ENCODE measurements at regions not wholly inside any gene's neighbourhood (a gene's known extent, or its start where the extent isn't known, plus 50 kb on each side); places are given as distances from the start of the nearest gene placed in this dataset.

GRCh38 chr2:57617318-57617717 is 429.3 kb upstream of the VRK2 start:
- H2BK5ac ChIP-seq (ENCODE audit: low read depth, low read length, poor library complexity) = no peak overlapping the region
- H3K4me3 ChIP-seq (ENCODE audit: low read depth, low read length) = no peak overlapping the region
- no peak overlapping the region for H3K4me2 ChIP-seq (ENCODE audit: low read length)
- no CpG with 5 or more reads among the region's 3 CpGs for WGBS (ENCODE audit: extremely low coverage, insufficient coverage, insufficient read length)
- H3K14ac ChIP-seq (ENCODE audit: low read length) = no peak overlapping the region
- no peak overlapping the region for H4K91ac ChIP-seq (ENCODE audit: low read depth, low read length)
- no peak overlapping the region for H3K4ac ChIP-seq (ENCODE audit: low read depth, low read length)
- no peak for DNase-seq
- no peak overlapping the region for H3K27ac ChIP-seq (ENCODE audit: low read depth, low read length)
- no peak overlapping the region for H3K18ac ChIP-seq (ENCODE audit: low read length)
- no peak overlapping the region for H3K23ac ChIP-seq (ENCODE audit: low read length)
- H2BK12ac ChIP-seq (ENCODE audit: low read length) = no peak overlapping the region
- no peak overlapping the region for H2AFZ ChIP-seq (ENCODE audit: insufficient read depth, low read length, poor library complexity)
- H3K79me2 ChIP-seq (ENCODE audit: control insufficient read depth, insufficient read depth, low read length, poor library complexity) = no peaks in the 10 kb centered on the region
- no peaks in the 10 kb centered on the region for H3K79me1 ChIP-seq (ENCODE audit: low read length)
- no peaks in the 10 kb centered on the region for H3K9me3 ChIP-seq (ENCODE audit: insufficient read depth, low read depth, low read length)
- H3K36me3 ChIP-seq (ENCODE audit: control insufficient read depth in 1 of 2, insufficient read depth in 2 of 2, low read length in 2 of 2) = no peaks in the 10 kb centered on the region
- H3K9ac ChIP-seq (ENCODE audit: low read length) = no peak overlapping the region
- H2AK5ac ChIP-seq (ENCODE audit: low read length) = no peak overlapping the region
- H2BK120ac ChIP-seq (ENCODE audit: insufficient read depth, low read length, poor library complexity) = no peak overlapping the region
- H3K4me1 ChIP-seq (ENCODE audit: control insufficient read depth in 1 of 2, insufficient read depth in 2 of 2, low read length in 2 of 2) = no peaks in the 10 kb centered on the region
- H4K8ac ChIP-seq (ENCODE audit: low read depth, low read length) = no peak overlapping the region
- H3K27me3 ChIP-seq (ENCODE audit: insufficient read depth, low read length) = no peaks in the 10 kb centered on the region
- H4K12ac ChIP-seq (ENCODE audit: low read depth, low read length) = no peak overlapping the region

- H3K79me2 ChIP-seq (ENCODE audit: control insufficient read depth, insufficient read depth, low read length, poor library complexity) = no peaks in the 10 kb centered on the region
- H2BK120ac ChIP-seq (ENCODE audit: insufficient read depth, low read length, poor library complexity) = no peak overlapping the region
- no peak overlapping the region for H2AFZ ChIP-seq (ENCODE audit: insufficient read depth, low read length, poor library complexity)
- no peak overlapping the region for H3K9ac ChIP-seq (ENCODE audit: low read length)
- WGBS (ENCODE audit: extremely low coverage, insufficient coverage, insufficient read length) = no CpG with 5 or more reads among the region's 2 CpGs
- no peaks in the 10 kb centered on the region for H3K79me1 ChIP-seq (ENCODE audit: low read length)
- H4K8ac ChIP-seq (ENCODE audit: low read depth, low read length) = no peak overlapping the region
- no peak overlapping the region for H4K12ac ChIP-seq (ENCODE audit: low read depth, low read length)
- no peak overlapping the region for H2AK5ac ChIP-seq (ENCODE audit: low read length)
- H3K9me3 ChIP-seq (ENCODE audit: insufficient read depth, low read depth, low read length) = no peaks in the 10 kb centered on the region
- no peak overlapping the region for H3K4me3 ChIP-seq (ENCODE audit: low read depth, low read length)
- H3K27me3 ChIP-seq (ENCODE audit: insufficient read depth, low read length) = no peaks in the 10 kb centered on the region
- H4K91ac ChIP-seq (ENCODE audit: low read depth, low read length) = no peak overlapping the region
- no peak overlapping the region for H3K27ac ChIP-seq (ENCODE audit: low read depth, low read length)
- H3K4ac ChIP-seq (ENCODE audit: low read depth, low read length) = no peak overlapping the region
- H3K18ac ChIP-seq (ENCODE audit: low read length) = no peak overlapping the region
- no peaks in the 10 kb centered on the region for H3K4me1 ChIP-seq (ENCODE audit: control insufficient read depth in 1 of 2, insufficient read depth in 2 of 2, low read length in 2 of 2)
- no peak overlapping the region for H2BK5ac ChIP-seq (ENCODE audit: low read depth, low read length, poor library complexity)
- no peak overlapping the region for H3K23ac ChIP-seq (ENCODE audit: low read length)
- no peak overlapping the region for H2BK12ac ChIP-seq (ENCODE audit: low read length)
- DNase-seq = no peak
- no peak overlapping the region for H3K14ac ChIP-seq (ENCODE audit: low read length)
- H3K4me2 ChIP-seq (ENCODE audit: low read length) = no peak overlapping the region
- no peaks in the 10 kb centered on the region for H3K36me3 ChIP-seq (ENCODE audit: control insufficient read depth in 1 of 2, insufficient read depth in 2 of 2, low read length in 2 of 2)
Measured at GRCh38 chr2:57621122-57621663, 425.4 kb upstream of the VRK2 start.

DNA sequence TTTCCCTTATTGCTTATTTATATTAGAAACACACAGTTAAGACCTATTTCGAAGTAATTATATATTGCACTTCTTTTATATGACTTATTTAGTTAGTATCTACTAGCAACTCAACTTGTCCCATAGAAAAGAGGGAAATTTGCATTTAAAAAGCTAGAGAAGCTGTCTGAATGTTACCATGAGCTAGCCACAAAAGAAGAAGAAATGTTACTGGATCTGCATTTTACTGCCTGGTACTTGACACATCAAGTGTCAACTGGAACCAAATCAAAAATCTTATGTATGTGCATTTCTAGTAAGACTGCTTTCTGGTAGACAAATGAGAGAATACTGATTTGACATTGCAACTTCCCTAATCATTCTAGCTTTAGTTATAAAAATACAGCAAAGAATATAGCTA is 424.6 kb upstream of the VRK2 start:
- no peak overlapping the region for H3K14ac ChIP-seq (ENCODE audit: low read length)
- no peak overlapping the region for H3K23ac ChIP-seq (ENCODE audit: low read length)
- H3K36me3 ChIP-seq (ENCODE audit: control insufficient read depth in 1 of 2, insufficient read depth in 2 of 2, low read length in 2 of 2) = no peaks in the 10 kb centered on the region
- H3K27me3 ChIP-seq (ENCODE audit: insufficient read depth, low read length) = no peaks in the 10 kb centered on the region
- no peak for DNase-seq
- H3K18ac ChIP-seq (ENCODE audit: low read length) = no peak overlapping the region
- H3K27ac ChIP-seq (ENCODE audit: low read depth, low read length) = no peak overlapping the region
- no peak overlapping the region for H3K9ac ChIP-seq (ENCODE audit: low read length)
- H2AK5ac ChIP-seq (ENCODE audit: low read length) = no peak overlapping the region
- H2BK5ac ChIP-seq (ENCODE audit: low read depth, low read length, poor library complexity) = no peak overlapping the region
- H2BK120ac ChIP-seq (ENCODE audit: insufficient read depth, low read length, poor library complexity) = no peak overlapping the region
- H4K12ac ChIP-seq (ENCODE audit: low read depth, low read length) = no peak overlapping the region
- H3K79me1 ChIP-seq (ENCODE audit: low read length) = no peaks in the 10 kb centered on the region
- H3K79me2 ChIP-seq (ENCODE audit: control insufficient read depth, insufficient read depth, low read length, poor library complexity) = no peaks in the 10 kb centered on the region
- no peak overlapping the region for H3K4ac ChIP-seq (ENCODE audit: low read depth, low read length)
- H3K9me3 ChIP-seq (ENCODE audit: insufficient read depth, low read depth, low read length) = no peaks in the 10 kb centered on the region
- no CpG with 5 or more reads among the region's 1 CpG for WGBS (ENCODE audit: extremely low coverage, insufficient coverage, insufficient read length)
- no peaks in the 10 kb centered on the region for H3K4me1 ChIP-seq (ENCODE audit: control insufficient read depth in 1 of 2, insufficient read depth in 2 of 2, low read length in 2 of 2)
- no peak overlapping the region for H2BK12ac ChIP-seq (ENCODE audit: low read length)
- H4K91ac ChIP-seq (ENCODE audit: low read depth, low read length) = no peak overlapping the region
- H2AFZ ChIP-seq (ENCODE audit: insufficient read depth, low read length, poor library complexity) = no peak overlapping the region
- H3K4me3 ChIP-seq (ENCODE audit: low read depth, low read length) = no peak overlapping the region
- H3K4me2 ChIP-seq (ENCODE audit: low read length) = no peak overlapping the region
- H4K8ac ChIP-seq (ENCODE audit: low read depth, low read length) = no peak overlapping the region

DNA sequence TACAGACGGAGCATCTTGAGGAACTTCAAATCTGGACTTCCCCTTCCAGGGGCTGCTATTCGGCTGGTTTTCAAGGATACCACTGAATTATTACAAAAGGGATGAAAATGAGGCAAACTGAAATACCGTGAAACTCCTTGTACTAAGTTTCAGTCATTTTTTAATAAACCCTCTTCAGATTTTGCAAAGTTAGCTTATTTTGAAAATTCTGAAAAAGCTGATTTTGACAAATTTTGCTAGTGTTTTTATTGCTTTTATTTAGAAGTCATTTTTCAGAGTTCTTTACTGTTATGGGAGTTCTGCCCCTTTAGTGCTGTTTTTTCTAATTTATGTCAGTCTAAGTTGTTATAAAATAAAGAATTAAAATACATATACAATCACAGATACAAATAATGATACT is 390.4 kb upstream of the VRK2 start:
- H3K79me1 ChIP-seq (ENCODE audit: low read length) = no peaks in the 10 kb centered on the region
- H3K14ac ChIP-seq (ENCODE audit: low read length) = no peak overlapping the region
- H3K27me3 ChIP-seq (ENCODE audit: insufficient read depth, low read length) = no peaks in the 10 kb centered on the region
- no peak overlapping the region for H2BK12ac ChIP-seq (ENCODE audit: low read length)
- no peak overlapping the region for H4K12ac ChIP-seq (ENCODE audit: low read depth, low read length)
- H2BK120ac ChIP-seq (ENCODE audit: insufficient read depth, low read length, poor library complexity) = no peak overlapping the region
- no peaks in the 10 kb centered on the region for H3K79me2 ChIP-seq (ENCODE audit: control insufficient read depth, insufficient read depth, low read length, poor library complexity)
- DNase-seq = no peak
- H3K4me2 ChIP-seq (ENCODE audit: low read length) = no peak overlapping the region
- no peak overlapping the region for H4K91ac ChIP-seq (ENCODE audit: low read depth, low read length)
- H2BK5ac ChIP-seq (ENCODE audit: low read depth, low read length, poor library complexity) = no peak overlapping the region
- H2AFZ ChIP-seq (ENCODE audit: insufficient read depth, low read length, poor library complexity) = no peak overlapping the region
- H3K4ac ChIP-seq (ENCODE audit: low read depth, low read length) = no peak overlapping the region
- no peak overlapping the region for H3K23ac ChIP-seq (ENCODE audit: low read length)
- H3K4me1 ChIP-seq (ENCODE audit: control insufficient read depth in 1 of 2, insufficient read depth in 2 of 2, low read length in 2 of 2) = no peaks in the 10 kb centered on the region
- H3K9ac ChIP-seq (ENCODE audit: low read length) = no peak overlapping the region
- H3K9me3 ChIP-seq (ENCODE audit: insufficient read depth, low read depth, low read length) = peaks cover 2% of the 10 kb centered on the region
- H3K36me3 ChIP-seq (ENCODE audit: control insufficient read depth in 1 of 2, insufficient read depth in 2 of 2, low read length in 2 of 2) = no peaks in the 10 kb centered on the region
- no peak overlapping the region for H2AK5ac ChIP-seq (ENCODE audit: low read length)
- H3K27ac ChIP-seq (ENCODE audit: low read depth, low read length) = no peak overlapping the region
- H3K18ac ChIP-seq (ENCODE audit: low read length) = no peak overlapping the region
- WGBS (ENCODE audit: extremely low coverage, insufficient coverage, insufficient read length) = no CpG with 5 or more reads among the region's 3 CpGs
- H3K4me3 ChIP-seq (ENCODE audit: low read depth, low read length) = no peak overlapping the region
- no peak overlapping the region for H4K8ac ChIP-seq (ENCODE audit: low read depth, low read length)
